ENCODE measurements at regions not wholly inside any gene's neighbourhood (a gene's known extent, or its start where the extent isn't known, plus 50 kb on each side); places are given as distances from the start of the nearest gene placed in this dataset.

DNA sequence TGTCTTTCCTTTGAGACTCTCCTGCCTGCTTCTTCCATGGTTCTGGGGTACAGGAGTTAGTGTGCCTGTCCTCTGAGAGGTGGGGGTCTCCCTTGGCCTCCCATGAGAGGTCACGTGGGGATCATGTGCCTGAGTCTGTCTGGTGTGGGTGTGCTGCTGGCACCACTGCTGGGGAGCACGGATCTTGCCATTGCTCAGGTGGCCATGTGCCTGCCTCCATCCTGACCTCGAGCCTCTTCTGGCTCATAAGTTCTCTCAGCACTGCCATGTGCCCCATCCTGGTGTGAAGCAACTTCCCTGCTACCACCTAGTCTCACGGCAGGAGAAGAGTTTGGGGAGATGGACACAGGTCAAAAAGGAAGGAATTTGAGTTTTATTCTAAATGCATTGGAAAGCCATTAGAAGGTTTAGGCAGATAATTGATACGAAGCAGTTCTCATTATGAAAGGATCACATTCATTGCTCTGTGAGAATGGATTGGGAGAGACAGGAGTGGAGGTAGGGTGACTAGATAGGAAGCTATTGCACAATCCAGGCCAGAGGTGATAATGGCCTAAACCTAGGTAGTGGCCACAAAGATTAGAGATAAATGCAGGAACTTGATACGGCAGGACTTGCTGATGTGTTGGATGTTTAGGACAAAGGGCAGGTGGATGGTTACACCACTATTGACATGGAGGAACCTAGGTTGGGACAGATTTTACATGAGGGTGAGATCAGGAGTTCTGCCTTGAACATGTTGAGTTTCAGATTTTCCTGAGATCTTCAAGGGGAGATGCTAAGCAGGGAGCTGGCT is 173.0 kb upstream of the RORA start:
- no peak for DNase-seq
- CTCF ChIA-PET: no interaction called here

DNA sequence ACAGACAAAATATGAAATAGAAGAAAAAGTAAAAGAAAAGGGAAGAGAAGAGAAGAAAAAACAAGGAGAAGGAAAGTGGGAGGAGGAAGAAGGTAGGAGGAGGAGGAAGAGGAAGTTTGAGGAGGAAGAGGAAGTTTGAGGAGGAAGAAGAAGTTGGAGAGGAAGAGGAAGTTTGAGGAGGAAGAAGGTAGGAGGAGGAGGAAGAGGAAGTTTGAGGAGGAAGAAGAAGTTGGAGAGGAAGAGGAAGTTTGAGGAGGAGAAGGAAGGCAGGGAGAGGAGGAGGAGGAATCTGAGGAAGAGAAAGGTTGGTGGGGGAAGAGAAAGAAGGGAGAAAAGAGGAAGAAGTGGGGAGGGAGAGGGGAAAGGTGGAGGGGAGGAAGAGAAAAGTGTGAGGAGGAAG is 169.2 kb upstream of the RORA start:
- Mint-ChIP-seq H3K4me1 (no peaks in the 10 kb centered on the region), H3K36me3 (ENCODE audit: low read depth) (no peaks in the 10 kb centered on the region), H3K9me3 (peaks cover 4% of the 10 kb centered on the region), H3K27ac (peak overlapping the region; percentile 19), H3K27me3 (no peaks in the 10 kb centered on the region), H3K4me3 (no peak overlapping the region)
- no peak for DNase-seq
- POLR2A ChIA-PET: no interaction called here
- intact Hi-C loops (cut with micrococcal nuclease): no loop called here
- TF ChIP-seq, protein P1, sequence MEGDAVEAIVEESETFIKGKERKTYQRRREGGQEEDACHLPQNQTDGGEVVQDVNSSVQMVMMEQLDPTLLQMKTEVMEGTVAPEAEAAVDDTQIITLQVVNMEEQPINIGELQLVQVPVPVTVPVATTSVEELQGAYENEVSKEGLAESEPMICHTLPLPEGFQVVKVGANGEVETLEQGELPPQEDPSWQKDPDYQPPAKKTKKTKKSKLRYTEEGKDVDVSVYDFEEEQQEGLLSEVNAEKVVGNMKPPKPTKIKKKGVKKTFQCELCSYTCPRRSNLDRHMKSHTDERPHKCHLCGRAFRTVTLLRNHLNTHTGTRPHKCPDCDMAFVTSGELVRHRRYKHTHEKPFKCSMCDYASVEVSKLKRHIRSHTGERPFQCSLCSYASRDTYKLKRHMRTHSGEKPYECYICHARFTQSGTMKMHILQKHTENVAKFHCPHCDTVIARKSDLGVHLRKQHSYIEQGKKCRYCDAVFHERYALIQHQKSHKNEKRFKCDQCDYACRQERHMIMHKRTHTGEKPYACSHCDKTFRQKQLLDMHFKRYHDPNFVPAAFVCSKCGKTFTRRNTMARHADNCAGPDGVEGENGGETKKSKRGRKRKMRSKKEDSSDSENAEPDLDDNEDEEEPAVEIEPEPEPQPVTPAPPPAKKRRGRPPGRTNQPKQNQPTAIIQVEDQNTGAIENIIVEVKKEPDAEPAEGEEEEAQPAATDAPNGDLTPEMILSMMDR (IDR thresholded peaks at IDR 0.05): no peak
- ATAC-seq (ENCODE audit: low read depth): no peak
- CTCF ChIA-PET: no interaction called here

More for the DNA sequence above, 173.0 kb upstream of the RORA start:
- no peak overlapping the region for H3K27ac Mint-ChIP-seq
- H3K9me3 Mint-ChIP-seq: peaks cover 4% of the 10 kb centered on the region
- H3K4me1 Mint-ChIP-seq: no peaks in the 10 kb centered on the region
- no peaks in the 10 kb centered on the region for H3K36me3 Mint-ChIP-seq (ENCODE audit: low read depth)
- TF ChIP-seq, protein P1 (IDR thresholded peaks at IDR 0.05): no peak
- intact Hi-C loops (cut with micrococcal nuclease): no loop called here
- H3K27me3 Mint-ChIP-seq: peaks cover 2% of the 10 kb centered on the region
- no peak for ATAC-seq (ENCODE audit: low read depth)
- no peak overlapping the region for H3K4me3 Mint-ChIP-seq
- POLR2A ChIA-PET: no interaction called here

DNA sequence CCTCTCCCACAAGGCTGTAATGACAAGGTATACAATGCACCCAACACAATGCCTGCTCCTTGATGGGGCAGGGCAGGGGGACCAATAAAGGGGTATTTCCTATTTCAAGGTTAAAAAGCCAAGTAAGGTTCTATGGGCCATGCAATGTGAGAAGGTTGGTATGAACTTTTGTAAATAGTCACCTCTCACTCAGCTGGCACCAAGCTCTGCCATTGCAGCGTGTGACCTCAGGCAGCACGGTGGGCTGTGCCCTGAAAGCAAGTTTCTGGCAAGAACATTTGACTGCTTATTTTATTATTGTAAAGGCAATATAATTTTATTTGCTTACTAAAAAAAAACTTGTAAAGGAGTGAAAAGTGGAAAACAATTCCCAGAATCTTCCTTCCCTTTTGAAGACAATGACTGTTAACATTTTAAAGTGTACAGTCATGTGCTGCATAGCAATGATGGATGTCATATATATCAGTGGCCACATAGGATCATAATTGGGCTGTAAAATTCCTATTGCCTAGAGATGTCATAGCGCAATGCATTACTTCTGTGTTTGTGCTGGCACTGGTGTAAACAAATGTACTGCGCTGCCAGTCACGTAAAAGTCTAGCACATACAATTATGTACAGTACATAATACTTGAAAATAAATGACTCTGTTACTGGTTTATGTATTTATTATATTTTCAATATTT is 167.3 kb upstream of the RORA start:
- TF ChIP-seq, protein P1 (IDR thresholded peaks at IDR 0.05): no peak
- no peak for ATAC-seq (ENCODE audit: low read depth)
- Mint-ChIP-seq H3K9me3 (peaks cover 4% of the 10 kb centered on the region), H3K36me3 (ENCODE audit: low read depth) (no peaks in the 10 kb centered on the region), H3K27me3 (no peaks in the 10 kb centered on the region), H3K4me1 (no peaks in the 10 kb centered on the region), H3K4me3 (no peak overlapping the region), H3K27ac (no peak overlapping the region)
- intact Hi-C loops (cut with micrococcal nuclease): no loop called here
- ChIA-PET POLR2A (no interaction called here), CTCF (no interaction called here)
- no peak for DNase-seq

DNA sequence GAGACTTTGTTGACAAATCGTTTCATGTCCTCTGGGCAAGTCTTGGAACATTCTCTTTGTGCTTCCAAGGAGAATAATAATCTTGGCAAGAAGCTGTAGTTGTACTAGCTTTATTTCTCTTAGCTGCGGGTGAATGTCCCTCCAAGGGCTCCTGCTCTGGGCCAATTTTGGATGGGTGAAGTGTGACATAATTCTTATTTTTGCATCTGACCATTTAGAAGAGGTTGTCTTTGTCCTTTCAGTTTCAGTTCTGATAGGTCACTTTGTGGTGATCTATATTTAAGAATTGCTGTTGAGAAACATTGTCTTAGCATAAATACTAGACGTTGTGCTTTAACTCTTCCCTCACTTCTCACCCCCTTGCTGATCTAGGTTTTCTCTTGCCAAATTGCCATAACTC is 164.8 kb upstream of the RORA start:
- Mint-ChIP-seq H3K27me3 (no peaks in the 10 kb centered on the region), H3K9me3 (peaks cover 4% of the 10 kb centered on the region), H3K27ac (no peak overlapping the region), H3K36me3 (ENCODE audit: low read depth) (no peaks in the 10 kb centered on the region), H3K4me1 (no peaks in the 10 kb centered on the region), H3K4me3 (no peak overlapping the region)
- TF ChIP-seq, protein P1 (IDR thresholded peaks at IDR 0.05): no peak
- DNase-seq: no peak
- ChIA-PET POLR2A (no interaction called here), CTCF (no interaction called here)
- no peak for ATAC-seq (ENCODE audit: low read depth)
- intact Hi-C loops (cut with micrococcal nuclease): no loop called here

DNA sequence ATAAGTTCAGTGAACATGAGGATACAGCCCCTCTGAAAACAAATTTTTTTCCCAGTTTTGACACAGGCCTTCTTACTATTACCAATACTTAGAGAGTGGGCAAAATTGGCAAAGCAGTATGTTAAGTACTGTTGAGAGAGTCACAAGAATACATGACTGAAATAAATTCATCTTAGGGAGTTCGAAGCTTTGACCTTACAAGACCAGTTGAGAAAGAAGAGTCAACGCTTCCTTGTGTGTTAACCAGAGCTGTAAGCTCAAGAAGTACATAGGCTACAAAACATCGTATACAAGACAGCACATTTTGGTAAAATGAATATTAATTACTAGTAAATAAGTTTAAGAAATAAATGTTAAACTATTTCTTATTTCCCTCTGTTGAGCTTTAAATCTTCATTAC is 164.4 kb upstream of the RORA start:
- Mint-ChIP-seq H3K27ac (no peak overlapping the region), H3K9me3 (peaks cover 4% of the 10 kb centered on the region), H3K27me3 (no peaks in the 10 kb centered on the region), H3K36me3 (ENCODE audit: low read depth) (no peaks in the 10 kb centered on the region), H3K4me1 (no peaks in the 10 kb centered on the region), H3K4me3 (no peak overlapping the region)
- ChIA-PET POLR2A (no interaction called here), CTCF (no interaction called here)
- TF ChIP-seq, protein P1 (IDR thresholded peaks at IDR 0.05): no peak
- no peak for DNase-seq
- ATAC-seq (ENCODE audit: low read depth): no peak
- intact Hi-C loops (cut with micrococcal nuclease): no loop called here

Data from activated B cell treated with CpG ODN at 0.5 μM for 24 hours (primary cell).